SU-DHL-6 (cell line): ENCODE measurements at regions not wholly inside any gene's neighbourhood (a gene's known extent, or its start where the extent isn't known, plus 50 kb on each side); places are given as distances from the start of the nearest gene placed in this dataset.

Experiments used
- H2AFZ ChIP-seq: fragments of 200-600 bp; sonication (generic); 2 replicates; pipeline ENCODE4 v1.6.1; 2014; ENCODE audit warnings: low read depth, mild to moderate bottlenecking, moderate library complexity, mixed read lengths, antibody characterized with exemption, low read length; ENCODE audit not compliant: severe bottlenecking
- H3F3A ChIP-seq: fragments of 200-600 bp; shearing (Covaris generic); 2 replicates; pipeline ENCODE4 v1.6.0; 2016; ENCODE audit warnings: antibody characterized with exemption, mild to moderate bottlenecking; ENCODE audit not compliant: insufficient read depth
- H3K27ac ChIP-seq: fragments of 200-600 bp; sonication (generic); 2 replicates; pipeline ENCODE4 v1.5.1; 2016; ENCODE audit warnings: low read depth, mild to moderate bottlenecking, low read length, moderate library complexity, mixed read lengths
- H3K27me3 ChIP-seq: fragments of 200-600 bp; sonication (generic), shearing (Covaris generic); 2 replicates; pipeline ENCODE4 v1.6.0; 2014; ENCODE audit warnings: mild to moderate bottlenecking, low read length
- H3K36me3 ChIP-seq: fragments of 200-600 bp; sonication (generic); 2 replicates; pipeline ENCODE4 v1.6.1; 2014; ENCODE audit warnings: mild to moderate bottlenecking, low read length, mixed read lengths
- H3K4me2 ChIP-seq: fragments of 300-600, 200-600 bp; shearing (Covaris generic), sonication (generic); 2 replicates; pipeline ENCODE4 v1.6.0; 2014; ENCODE audit warnings: low read length, low read depth, mild to moderate bottlenecking; ENCODE audit not compliant: poor library complexity, severe bottlenecking
- H3K4me3 ChIP-seq: fragments of 200-600 bp; sonication (generic); 2 replicates; pipeline ENCODE4 v1.5.1; 2014; ENCODE audit warnings: antibody characterized with exemption, low read length, mild to moderate bottlenecking, mixed read lengths; ENCODE audit not compliant: insufficient read depth, poor library complexity, severe bottlenecking
- H3K79me2 ChIP-seq: fragments of 200-600 bp; sonication (generic); 2 replicates; pipeline ENCODE4 v1.6.1; 2014; ENCODE audit warnings: mild to moderate bottlenecking, low read length, moderate library complexity; ENCODE audit not compliant: insufficient read depth
- H3K9ac ChIP-seq: fragments of 200-600 bp; sonication (generic); 2 replicates; pipeline ENCODE4 v1.7.0; 2014; ENCODE audit warnings: mild to moderate bottlenecking, low read length
- H3K9me2 ChIP-seq: fragments of 200-600 bp; sonication (generic); replicated peaks from 2 replicates; pipeline ENCODE4 v1.6.1; 2014; ENCODE audit warnings: low read length; ENCODE audit not compliant: insufficient read depth
- H3K9me3 ChIP-seq: fragments of 200-600 bp; sonication (generic); 2 replicates; pipeline ENCODE4 v1.6.1; 2014; ENCODE audit warnings: low read length, mixed read lengths; ENCODE audit not compliant: insufficient read depth
- H4K20me1 ChIP-seq: fragments of 200-600 bp; sonication (generic); 2 replicates; pipeline ENCODE4 v1.6.1; 2014; ENCODE audit warnings: low read depth, mild to moderate bottlenecking, antibody characterized with exemption, low read length, moderate library complexity, mixed read lengths
- CTCF ChIP-seq: fragments of 200-600 bp; sonication (generic); IDR thresholded peaks from one replicate; pipeline ENCODE4 v1.5.1; 2017; ENCODE audit warnings: antibody characterized with exemption, mild to moderate bottlenecking, low read length, moderate library complexity; ENCODE audit not compliant: insufficient read depth, poor library complexity, severe bottlenecking
- EZH2phosphoT487 ChIP-seq: fragments of 200-600 bp; sonication (generic), shearing (Covaris generic); conservative IDR thresholded peaks from 2 replicates; pipeline ENCODE4 v1.6.1; 2018; ENCODE audit warnings: mild to moderate bottlenecking, antibody characterized with exemption, low read length, moderate library complexity, mixed read lengths

GRCh38 chr4:32440391-32440790 is 1720.2 kb downstream of the PCDH7 start:
- Histone ChIP-seq H3K9me3 (peaks cover 3% of the 10 kb centered on the region; the same call in 1 of the 2 replicates), H3F3A (no peaks in the 10 kb centered on the region), H3K4me3 (no peak overlapping the region), H3K27me3 (no peaks in the 10 kb centered on the region), H3K9me2 (no peaks in the 10 kb centered on the region), H4K20me1 (no peaks in the 10 kb centered on the region), H3K79me2 (no peaks in the 10 kb centered on the region), H2AFZ (peak overlapping the region; percentile 75), H3K27ac (no peak overlapping the region), H3K4me2 (no peak overlapping the region), H3K9ac (no peak overlapping the region), H3K36me3 (no peaks in the 10 kb centered on the region)
- TF ChIP-seq EZH2phosphoT487 (no peak), CTCF (no peak)

- Histone ChIP-seq H3K4me2 (peak overlapping the region; percentile 13), H3K4me3 (no peak overlapping the region), H3K36me3 (0 out of 2 replicates have a peak, but pooled peaks cover 2% of the 10 kb centered on the region), H3K79me2 (no peaks in the 10 kb centered on the region), H4K20me1 (no peaks in the 10 kb centered on the region), H2AFZ (peak overlapping the region; percentile 91), H3F3A (no peaks in the 10 kb centered on the region), H3K27ac (no peak overlapping the region), H3K9me3 (peaks cover 7% of the 10 kb centered on the region; the same call in 1 of the 2 replicates), H3K9ac (no peak overlapping the region), H3K27me3 (no peaks in the 10 kb centered on the region), H3K9me2 (no peaks in the 10 kb centered on the region; the same call in 1 of the 2 replicates)
- no peak for TF ChIP-seq CTCF
- TF ChIP-seq EZH2phosphoT487 = no peak
Observed at GRCh38 chr4:32454482-32454881, 1734.3 kb downstream of the PCDH7 start.

GRCh38 chr4:32455231-32455630 is 1735.1 kb downstream of the PCDH7 start:
- TF ChIP-seq EZH2phosphoT487 = no peak
- TF ChIP-seq CTCF = no peak
- no peaks in the 10 kb centered on the region for H3K27me3 ChIP-seq
- H2AFZ ChIP-seq = peak overlapping the region; percentile 91
- H4K20me1 ChIP-seq = no peaks in the 10 kb centered on the region
- no peak overlapping the region for H3K4me3 ChIP-seq
- H3K4me2 ChIP-seq = no peak overlapping the region
- H3K9ac ChIP-seq = no peak overlapping the region
- no peaks in the 10 kb centered on the region; the same call in 1 of the 2 replicates for H3K9me2 ChIP-seq
- 0 out of 2 replicates have a peak, but pooled peaks cover 2% of the 10 kb centered on the region for H3K36me3 ChIP-seq
- no peak overlapping the region for H3K27ac ChIP-seq
- no peaks in the 10 kb centered on the region for H3K79me2 ChIP-seq
- no peaks in the 10 kb centered on the region for H3F3A ChIP-seq
- H3K9me3 ChIP-seq = peaks cover 7% of the 10 kb centered on the region; the same call in 1 of the 2 replicates
